ENCODE measurements at regions not wholly inside any gene's neighbourhood (a gene's known extent, or its start where the extent isn't known, plus 50 kb on each side); places are given as distances from the start of the nearest gene placed in this dataset.

DNA sequence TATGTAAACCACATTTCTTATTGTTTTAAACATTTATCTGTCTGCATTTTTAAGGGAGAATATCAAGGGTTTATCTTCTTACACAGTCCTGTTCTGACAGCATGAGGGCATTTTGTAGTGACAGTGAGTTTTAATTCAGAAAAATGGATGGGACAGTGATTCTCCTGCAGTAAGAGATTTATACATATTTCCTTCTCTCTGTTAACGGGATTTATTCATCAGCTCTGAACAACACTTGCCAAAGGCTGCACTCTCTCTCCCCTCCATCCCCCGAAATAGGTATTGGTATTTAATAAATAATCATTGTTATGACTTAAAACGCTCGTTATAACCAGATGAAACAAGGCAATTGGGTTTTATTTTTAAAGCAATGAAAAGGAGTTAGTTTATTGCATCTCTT lies 410.9 kb downstream of the STIM2 start:
- H3K4me3 ChIP-seq (ENCODE audit: low read depth, low read length): no peak overlapping the region
- TF ChIP-seq, protein P1, sequence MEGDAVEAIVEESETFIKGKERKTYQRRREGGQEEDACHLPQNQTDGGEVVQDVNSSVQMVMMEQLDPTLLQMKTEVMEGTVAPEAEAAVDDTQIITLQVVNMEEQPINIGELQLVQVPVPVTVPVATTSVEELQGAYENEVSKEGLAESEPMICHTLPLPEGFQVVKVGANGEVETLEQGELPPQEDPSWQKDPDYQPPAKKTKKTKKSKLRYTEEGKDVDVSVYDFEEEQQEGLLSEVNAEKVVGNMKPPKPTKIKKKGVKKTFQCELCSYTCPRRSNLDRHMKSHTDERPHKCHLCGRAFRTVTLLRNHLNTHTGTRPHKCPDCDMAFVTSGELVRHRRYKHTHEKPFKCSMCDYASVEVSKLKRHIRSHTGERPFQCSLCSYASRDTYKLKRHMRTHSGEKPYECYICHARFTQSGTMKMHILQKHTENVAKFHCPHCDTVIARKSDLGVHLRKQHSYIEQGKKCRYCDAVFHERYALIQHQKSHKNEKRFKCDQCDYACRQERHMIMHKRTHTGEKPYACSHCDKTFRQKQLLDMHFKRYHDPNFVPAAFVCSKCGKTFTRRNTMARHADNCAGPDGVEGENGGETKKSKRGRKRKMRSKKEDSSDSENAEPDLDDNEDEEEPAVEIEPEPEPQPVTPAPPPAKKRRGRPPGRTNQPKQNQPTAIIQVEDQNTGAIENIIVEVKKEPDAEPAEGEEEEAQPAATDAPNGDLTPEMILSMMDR (IDR thresholded peaks at IDR 0.05; ENCODE audit: borderline replicate concordance, insufficient read depth, low read depth, low read length): no peak

DNA sequence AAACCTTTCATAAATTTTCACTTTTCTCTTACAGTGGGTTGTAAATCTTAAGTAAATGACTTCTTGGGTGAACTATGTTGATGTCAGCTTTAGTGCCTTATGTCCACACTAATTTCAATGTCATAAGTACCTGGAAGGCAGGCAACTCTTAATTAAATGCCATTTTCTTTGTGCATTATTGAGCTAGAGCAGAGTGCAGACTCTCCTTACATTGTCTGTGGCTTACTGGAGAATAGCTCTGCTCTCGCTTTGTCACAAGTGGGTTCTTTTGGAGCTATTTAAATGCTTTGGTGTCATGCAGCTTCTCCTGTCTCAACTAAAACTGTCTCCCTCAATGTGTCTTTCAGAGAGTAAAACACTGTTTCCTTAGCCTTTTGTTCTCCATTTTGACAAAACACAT lies 411.6 kb downstream of the STIM2 start:
- TF ChIP-seq, protein P1 (IDR thresholded peaks at IDR 0.05; ENCODE audit: borderline replicate concordance, insufficient read depth, low read depth, low read length): no peak
- no peak overlapping the region for H3K4me3 ChIP-seq (ENCODE audit: low read depth, low read length)

- no peak overlapping the region for H3K4me3 ChIP-seq (ENCODE audit: low read depth, low read length)
- TF ChIP-seq, protein P1 (IDR thresholded peaks at IDR 0.05; ENCODE audit: borderline replicate concordance, insufficient read depth, low read depth, low read length): no peak
Measured at GRCh38 chr4:27276307-27277073, 415.8 kb downstream of the STIM2 start.

DNA sequence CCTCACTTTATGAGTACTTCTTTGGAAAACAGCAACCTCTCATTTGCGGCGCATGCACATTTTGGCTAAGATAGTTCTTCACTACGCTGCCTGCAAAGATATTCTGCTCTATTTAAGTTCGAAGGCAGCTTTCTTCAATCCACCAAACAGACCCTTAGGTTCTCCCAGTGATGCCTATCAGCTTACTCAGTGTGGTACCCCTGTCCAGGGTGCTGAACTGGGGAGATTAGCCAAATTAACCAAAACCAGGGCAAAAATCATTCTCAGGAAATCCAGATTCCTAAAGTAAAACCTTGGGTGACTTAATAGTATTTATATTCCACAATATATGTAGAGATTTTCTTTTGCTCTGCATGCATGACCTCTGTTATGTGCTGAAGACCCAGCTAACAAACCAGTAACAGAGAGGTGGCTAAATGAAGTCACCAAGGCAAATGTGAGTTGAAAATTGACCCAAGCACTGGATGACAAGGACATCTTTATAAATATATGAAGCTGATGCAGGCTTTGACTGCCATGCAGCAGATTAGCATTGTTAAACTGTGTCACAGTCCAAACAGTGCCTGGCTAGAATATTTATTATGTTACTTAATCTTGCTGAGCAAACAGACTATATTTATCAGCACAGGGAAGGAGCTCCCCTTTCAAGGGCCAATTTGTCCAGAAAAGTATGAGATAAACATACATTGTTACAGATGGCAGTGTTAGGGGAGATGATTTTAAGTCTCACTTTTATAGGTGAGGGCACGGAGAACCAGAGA lies 418.2 kb downstream of the STIM2 start:
- TF ChIP-seq, protein P1 (IDR thresholded peaks at IDR 0.05; ENCODE audit: borderline replicate concordance, insufficient read depth, low read depth, low read length): no peak

DNA sequence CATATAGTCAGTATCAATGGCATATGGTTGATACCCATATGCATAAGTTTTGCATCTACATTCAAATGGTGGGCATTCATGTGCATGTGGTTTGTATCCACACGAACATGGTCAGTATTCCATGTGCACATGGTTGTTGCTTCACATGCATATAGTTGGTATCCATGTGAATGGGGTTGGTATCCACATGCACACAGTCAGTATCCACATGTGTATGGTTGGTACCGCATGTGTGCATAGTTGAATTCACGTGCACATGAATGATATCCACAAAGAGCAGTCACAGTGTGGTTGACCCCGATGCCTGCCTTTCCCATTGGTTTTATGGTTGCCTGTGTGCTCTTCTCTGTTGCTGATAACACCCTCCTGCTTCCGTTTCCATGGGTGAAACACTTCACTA lies 427.9 kb downstream of the STIM2 start:
- H3K4me3 ChIP-seq (ENCODE audit: low read depth, low read length): no peak overlapping the region
- TF ChIP-seq, protein P1 (IDR thresholded peaks at IDR 0.05; ENCODE audit: borderline replicate concordance, insufficient read depth, low read depth, low read length): no peak

More for the DNA sequence above, 418.2 kb downstream of the STIM2 start:
- no peak overlapping the region for H3K4me3 ChIP-seq (ENCODE audit: low read depth, low read length)

GRCh38 chr4:27289704-27290103 lies 429.1 kb downstream of the STIM2 start:
- TF ChIP-seq, protein P1 (IDR thresholded peaks at IDR 0.05; ENCODE audit: borderline replicate concordance, insufficient read depth, low read depth, low read length): no peak

More at GRCh38 chr4:27289704-27290103, 429.1 kb downstream of the STIM2 start:
- no peak overlapping the region for H3K4me3 ChIP-seq (ENCODE audit: low read depth, low read length)
